ENCODE measurements at regions not wholly inside any gene's neighbourhood (a gene's known extent, or its start where the extent isn't known, plus 50 kb on each side); places are given as distances from the start of the nearest gene placed in this dataset.

GRCh38 chrX:34999702-35000101, 57.1 kb downstream of the FAM47B start:
- no peak for DNase-seq (ENCODE audit: low spot score)
- no peak for FAIRE-seq

GRCh38 chrX:35006361-35006760, 63.8 kb downstream of the FAM47B start:
- FAIRE-seq (no peak), DNase-seq (ENCODE audit: low spot score) (no peak)

- FAIRE-seq (no peak), DNase-seq (ENCODE audit: low spot score) (no peak)
These were observed 73.0 kb downstream of the FAM47B start for GRCh38 chrX:35015621-35016020.

GRCh38 chrX:35016051-35016450, 73.5 kb downstream of the FAM47B start:
- DNase-seq (ENCODE audit: low spot score) = peak; percentile 49
- FAIRE-seq = peak; percentile 74

GRCh38 chrX:35017284-35017683, 74.7 kb downstream of the FAM47B start:
- FAIRE-seq (no peak), DNase-seq (ENCODE audit: low spot score) (no peak)

- no peak for FAIRE-seq
These were observed 81.1 kb downstream of the FAM47B start for GRCh38 chrX:35023683-35024082.

GRCh38 chrX:35025820-35026219, 83.2 kb downstream of the FAM47B start:
- DNase-seq (ENCODE audit: low spot score) (no peak), FAIRE-seq (no peak)

More at GRCh38 chrX:35023683-35024082, 81.1 kb downstream of the FAM47B start:
- DNase-seq (ENCODE audit: low spot score) = no peak

- DNase-seq (ENCODE audit: low spot score) (no peak), FAIRE-seq (no peak)
These were observed 98.3 kb downstream of the FAM47B start for GRCh38 chrX:35040871-35041270.

- no peak for DNase-seq (ENCODE audit: low spot score)
- no peak for FAIRE-seq
These were observed 104.2 kb downstream of the FAM47B start for GRCh38 chrX:35046660-35047296.

GRCh38 chrX:35076061-35076460, 133.5 kb downstream of the FAM47B start:
- DNase-seq (ENCODE audit: low spot score) (no peak), FAIRE-seq (no peak)

GRCh38 chrX:35090801-35091200, 148.2 kb downstream of the FAM47B start:
- FAIRE-seq (no peak), DNase-seq (ENCODE audit: low spot score) (no peak)

GRCh38 chrX:35098419-35098818, 155.8 kb downstream of the FAM47B start:
- FAIRE-seq (no peak), DNase-seq (ENCODE audit: low spot score) (no peak)

- DNase-seq (ENCODE audit: low spot score) (no peak), FAIRE-seq (no peak)
These were observed 159.3 kb downstream of the FAM47B start for GRCh38 chrX:35101901-35102300.

GRCh38 chrX:35104626-35105025, 162.0 kb downstream of the FAM47B start:
- no peak for DNase-seq (ENCODE audit: low spot score)
- FAIRE-seq = no peak

GRCh38 chrX:35115205-35115604, 172.6 kb downstream of the FAM47B start:
- FAIRE-seq = no peak
- no peak for DNase-seq (ENCODE audit: low spot score)

GRCh38 chrX:35122756-35123155, 180.2 kb downstream of the FAM47B start:
- no peak for DNase-seq (ENCODE audit: low spot score)
- FAIRE-seq = no peak

- no peak for FAIRE-seq
- no peak for DNase-seq (ENCODE audit: low spot score)
These were observed 206.9 kb downstream of the FAM47B start for GRCh38 chrX:35149517-35149916.

GRCh38 chrX:35150052-35150451, 207.5 kb downstream of the FAM47B start:
- FAIRE-seq = no peak
- DNase-seq (ENCODE audit: low spot score) = no peak

- DNase-seq (ENCODE audit: low spot score) = no peak
- no peak for FAIRE-seq
These were observed 208.1 kb downstream of the FAM47B start for GRCh38 chrX:35150642-35151239.

- no peak for DNase-seq (ENCODE audit: low spot score)
- FAIRE-seq = no peak
These were observed 223.4 kb downstream of the FAM47B start for GRCh38 chrX:35166023-35166422.

Data from RCC 7860 (cell line).